ENCODE measurements at regions not wholly inside any gene's neighbourhood (a gene's known extent, or its start where the extent isn't known, plus 50 kb on each side); places are given as distances from the start of the nearest gene placed in this dataset.

- Histone ChIP-seq H3K4me1 (ENCODE audit: control insufficient read depth, insufficient read depth, low read length) (no peaks in the 10 kb centered on the region), H3K9ac (ENCODE audit: low read length) (no peak overlapping the region), H3K27ac (ENCODE audit: low read depth, low read length) (no peak overlapping the region), H3K36me3 (ENCODE audit: control insufficient read depth, insufficient read depth, low read length) (no peaks in the 10 kb centered on the region), H3K27me3 (ENCODE audit: control insufficient read depth, insufficient read depth, low read length) (no peaks in the 10 kb centered on the region), H3K9me3 (ENCODE audit: control insufficient read depth, insufficient read depth, low read depth, low read length) (peaks cover 5% of the 10 kb centered on the region; the same call in 1 of the 2 replicates), H3K4me3 (ENCODE audit: low read depth, low read length) (no peak overlapping the region)
Measured at GRCh38 chr10:61172182-61172926, 228.4 kb upstream of the RHOBTB1 start.

GRCh38 chr10:61170594-61170993 is 226.6 kb upstream of the RHOBTB1 start:
- H3K9me3 ChIP-seq (ENCODE audit: control insufficient read depth, insufficient read depth, low read depth, low read length), result peaks cover 5% of the 10 kb centered on the region; the same call in 1 of the 2 replicates
- no peak overlapping the region for H3K4me3 ChIP-seq (ENCODE audit: low read depth, low read length)
- no peaks in the 10 kb centered on the region for H3K27me3 ChIP-seq (ENCODE audit: control insufficient read depth, insufficient read depth, low read length)
- H3K4me1 ChIP-seq (ENCODE audit: control insufficient read depth, insufficient read depth, low read length), result no peaks in the 10 kb centered on the region
- H3K36me3 ChIP-seq (ENCODE audit: control insufficient read depth, insufficient read depth, low read length), result no peaks in the 10 kb centered on the region
- no peak overlapping the region for H3K9ac ChIP-seq (ENCODE audit: low read length)
- no peak overlapping the region for H3K27ac ChIP-seq (ENCODE audit: low read depth, low read length)

GRCh38 chr10:61169294-61169693 is 225.3 kb upstream of the RHOBTB1 start:
- H3K36me3 ChIP-seq (ENCODE audit: control insufficient read depth, insufficient read depth, low read length), result no peaks in the 10 kb centered on the region
- no peak overlapping the region for H3K4me3 ChIP-seq (ENCODE audit: low read depth, low read length)
- H3K9me3 ChIP-seq (ENCODE audit: control insufficient read depth, insufficient read depth, low read depth, low read length), result peaks cover 5% of the 10 kb centered on the region; the same call in 1 of the 2 replicates
- no peak overlapping the region for H3K27ac ChIP-seq (ENCODE audit: low read depth, low read length)
- H3K4me1 ChIP-seq (ENCODE audit: control insufficient read depth, insufficient read depth, low read length), result no peaks in the 10 kb centered on the region
- no peaks in the 10 kb centered on the region for H3K27me3 ChIP-seq (ENCODE audit: control insufficient read depth, insufficient read depth, low read length)
- H3K9ac ChIP-seq (ENCODE audit: low read length), result no peak overlapping the region

- no peaks in the 10 kb centered on the region for H3K4me1 ChIP-seq (ENCODE audit: control insufficient read depth, insufficient read depth, low read length)
- H3K27ac ChIP-seq (ENCODE audit: low read depth, low read length), result no peak overlapping the region
- H3K9me3 ChIP-seq (ENCODE audit: control insufficient read depth, insufficient read depth, low read depth, low read length), result peaks cover 5% of the 10 kb centered on the region; the same call in 1 of the 2 replicates
- no peaks in the 10 kb centered on the region for H3K27me3 ChIP-seq (ENCODE audit: control insufficient read depth, insufficient read depth, low read length)
- H3K9ac ChIP-seq (ENCODE audit: low read length), result no peak overlapping the region
- H3K36me3 ChIP-seq (ENCODE audit: control insufficient read depth, insufficient read depth, low read length), result no peaks in the 10 kb centered on the region
- no peak overlapping the region for H3K4me3 ChIP-seq (ENCODE audit: low read depth, low read length)
Measured at GRCh38 chr10:61166489-61166888, 222.5 kb upstream of the RHOBTB1 start.

- Histone ChIP-seq H3K36me3 (ENCODE audit: control insufficient read depth, insufficient read depth, low read length) (no peaks in the 10 kb centered on the region), H3K4me1 (ENCODE audit: control insufficient read depth, insufficient read depth, low read length) (no peaks in the 10 kb centered on the region), H3K4me3 (ENCODE audit: low read depth, low read length) (no peak overlapping the region), H3K9me3 (ENCODE audit: control insufficient read depth, insufficient read depth, low read depth, low read length) (peaks cover 5% of the 10 kb centered on the region; the same call in 1 of the 2 replicates), H3K9ac (ENCODE audit: low read length) (no peak overlapping the region), H3K27me3 (ENCODE audit: control insufficient read depth, insufficient read depth, low read length) (no peaks in the 10 kb centered on the region), H3K27ac (ENCODE audit: low read depth, low read length) (no peak overlapping the region)
Measured at GRCh38 chr10:61166065-61166464, 222.1 kb upstream of the RHOBTB1 start.

GRCh38 chr10:61164458-61165160 is 220.6 kb upstream of the RHOBTB1 start:
- no peaks in the 10 kb centered on the region for H3K36me3 ChIP-seq (ENCODE audit: control insufficient read depth, insufficient read depth, low read length)
- H3K4me3 ChIP-seq (ENCODE audit: low read depth, low read length), result no peak overlapping the region
- no peaks in the 10 kb centered on the region for H3K4me1 ChIP-seq (ENCODE audit: control insufficient read depth, insufficient read depth, low read length)
- H3K9me3 ChIP-seq (ENCODE audit: control insufficient read depth, insufficient read depth, low read depth, low read length), result peaks cover 5% of the 10 kb centered on the region; the same call in 1 of the 2 replicates
- no peak overlapping the region for H3K9ac ChIP-seq (ENCODE audit: low read length)
- no peaks in the 10 kb centered on the region for H3K27me3 ChIP-seq (ENCODE audit: control insufficient read depth, insufficient read depth, low read length)
- no peak overlapping the region for H3K27ac ChIP-seq (ENCODE audit: low read depth, low read length)

GRCh38 chr10:61163403-61163802 is 219.4 kb upstream of the RHOBTB1 start:
- H3K36me3 ChIP-seq (ENCODE audit: control insufficient read depth, insufficient read depth, low read length), result no peaks in the 10 kb centered on the region
- no peak overlapping the region for H3K27ac ChIP-seq (ENCODE audit: low read depth, low read length)
- H3K9me3 ChIP-seq (ENCODE audit: control insufficient read depth, insufficient read depth, low read depth, low read length), result peaks cover 5% of the 10 kb centered on the region; the same call in 1 of the 2 replicates
- H3K4me3 ChIP-seq (ENCODE audit: low read depth, low read length), result no peak overlapping the region
- no peak overlapping the region for H3K9ac ChIP-seq (ENCODE audit: low read length)
- no peaks in the 10 kb centered on the region for H3K27me3 ChIP-seq (ENCODE audit: control insufficient read depth, insufficient read depth, low read length)
- H3K4me1 ChIP-seq (ENCODE audit: control insufficient read depth, insufficient read depth, low read length), result no peaks in the 10 kb centered on the region

- Histone ChIP-seq H3K4me1 (ENCODE audit: control insufficient read depth, insufficient read depth, low read length) (peaks cover 7% of the 10 kb centered on the region; the same call in 1 of the 2 replicates), H3K36me3 (ENCODE audit: control insufficient read depth, insufficient read depth, low read length) (no peaks in the 10 kb centered on the region), H3K27ac (ENCODE audit: low read depth, low read length) (no peak overlapping the region), H3K9me3 (ENCODE audit: control insufficient read depth, insufficient read depth, low read depth, low read length) (no peaks in the 10 kb centered on the region), H3K27me3 (ENCODE audit: control insufficient read depth, insufficient read depth, low read length) (no peaks in the 10 kb centered on the region), H3K9ac (ENCODE audit: low read length) (no peak overlapping the region), H3K4me3 (ENCODE audit: low read depth, low read length) (no peak overlapping the region)
Measured at GRCh38 chr10:61160253-61160652, 216.3 kb upstream of the RHOBTB1 start.

- Histone ChIP-seq H3K9me3 (ENCODE audit: control insufficient read depth, insufficient read depth, low read depth, low read length) (no peaks in the 10 kb centered on the region), H3K27ac (ENCODE audit: low read depth, low read length) (no peak overlapping the region), H3K27me3 (ENCODE audit: control insufficient read depth, insufficient read depth, low read length) (no peaks in the 10 kb centered on the region), H3K4me3 (ENCODE audit: low read depth, low read length) (no peak overlapping the region), H3K4me1 (ENCODE audit: control insufficient read depth, insufficient read depth, low read length) (peaks cover 7% of the 10 kb centered on the region; the same call in 1 of the 2 replicates), H3K9ac (ENCODE audit: low read length) (no peak overlapping the region), H3K36me3 (ENCODE audit: control insufficient read depth, insufficient read depth, low read length) (no peaks in the 10 kb centered on the region)
Measured at GRCh38 chr10:61159253-61159652, 215.3 kb upstream of the RHOBTB1 start.

- peaks cover 7% of the 10 kb centered on the region; the same call in 1 of the 2 replicates for H3K4me1 ChIP-seq (ENCODE audit: control insufficient read depth, insufficient read depth, low read length)
- H3K9me3 ChIP-seq (ENCODE audit: control insufficient read depth, insufficient read depth, low read depth, low read length), result no peaks in the 10 kb centered on the region
- H3K4me3 ChIP-seq (ENCODE audit: low read depth, low read length), result no peak overlapping the region
- no peaks in the 10 kb centered on the region for H3K27me3 ChIP-seq (ENCODE audit: control insufficient read depth, insufficient read depth, low read length)
- H3K9ac ChIP-seq (ENCODE audit: low read length), result no peak overlapping the region
- no peaks in the 10 kb centered on the region for H3K36me3 ChIP-seq (ENCODE audit: control insufficient read depth, insufficient read depth, low read length)
- no peak overlapping the region for H3K27ac ChIP-seq (ENCODE audit: low read depth, low read length)
Measured at GRCh38 chr10:61157182-61157581, 213.2 kb upstream of the RHOBTB1 start.

GRCh38 chr10:61153771-61154170 is 209.8 kb upstream of the RHOBTB1 start:
- no peaks in the 10 kb centered on the region for H3K9me3 ChIP-seq (ENCODE audit: control insufficient read depth, insufficient read depth, low read depth, low read length)
- no peak overlapping the region for H3K9ac ChIP-seq (ENCODE audit: low read length)
- H3K27ac ChIP-seq (ENCODE audit: low read depth, low read length), result no peak overlapping the region
- H3K4me3 ChIP-seq (ENCODE audit: low read depth, low read length), result no peak overlapping the region
- H3K27me3 ChIP-seq (ENCODE audit: control insufficient read depth, insufficient read depth, low read length), result no peaks in the 10 kb centered on the region
- H3K4me1 ChIP-seq (ENCODE audit: control insufficient read depth, insufficient read depth, low read length), result peaks cover 7% of the 10 kb centered on the region; the same call in 1 of the 2 replicates
- no peaks in the 10 kb centered on the region for H3K36me3 ChIP-seq (ENCODE audit: control insufficient read depth, insufficient read depth, low read length)
